GM12878 (cell line): ENCODE measurements at regions not wholly inside any gene's neighbourhood (a gene's known extent, or its start where the extent isn't known, plus 50 kb on each side); places are given as distances from the start of the nearest gene placed in this dataset.

Source experiments
- ATAC-seq: fragments of 200-7000 bp; cut with Tn5 transposase; 3 replicates; pipeline ENCODE4 v1.9.1; 2020; ENCODE audit warnings: mild to moderate bottlenecking, moderate library complexity
- BruUV-seq: library from RNA; stranded (reverse); fragments of 400-500 nt; replicated peaks from 2 replicates; lab custom pipeline; 2021; lab: Mats Ljungman, UMichigan
- CTCF ChIA-PET: fragments of 300-600 bp; sonication (Branson Sonifier 250); formaldehyde crosslinking; extraction: SDS; loops from one replicate; lab custom pipeline; 2021; ENCODE audit warnings: inconsistent platforms; lab: Yijun Ruan, JAX
- POLR2A ChIA-PET: fragments of 350-600 bp; formaldehyde crosslinking; extraction: SDS; loops from one replicate; lab custom pipeline; 2021; ENCODE audit warnings: inconsistent platforms; lab: Charles Lee
- RAD21 ChIA-PET: fragments of 300-600 bp; sonication (Branson Sonifier 250); formaldehyde crosslinking; loops from one replicate; lab custom pipeline; 2023; ENCODE audit warnings: antibody characterized with exemption; ENCODE audit not compliant: unreplicated experiment; lab: Charles Lee
- SMC1A ChIA-PET: fragments of 300-600 bp; sonication (Branson Sonifier 250); formaldehyde crosslinking; loops from one replicate; lab custom pipeline; 2023; ENCODE audit not compliant: unreplicated experiment, uncharacterized antibody; lab: Charles Lee
- DNase-seq: peaks from one replicate; pipeline ENCODE4 v3.0.0-alpha.2; 2011; ENCODE audit warnings: low read depth, low spot score
- FAIRE-seq: peaks from 3 replicates; lab custom pipeline; 2011; peaks lifted over from hg19 to GRCh38; lab: Jason Lieb, UNC
- H2AFZ ChIP-seq: 2 replicates; pipeline ENCODE4 v1.6.0; 2011; ENCODE audit warnings: low read depth, low read length, control low read depth; ENCODE audit not compliant: control insufficient read depth
- H3K27ac ChIP-seq: 2 replicates; pipeline ENCODE4 v1.5.1; 2011; ENCODE audit warnings: control low read depth; ENCODE audit not compliant: control insufficient read depth, insufficient read depth
- H3K27me3 ChIP-seq, 2 experiments: replicated peaks in 1 of 2; 2 replicates each; pipeline versions ENCODE4 v1.6.0 to v1.6.1; 2011; ENCODE audit warnings: low read length in 1 of 2; ENCODE audit not compliant: control insufficient read depth in 2 of 2, insufficient read depth in 2 of 2
- H3K36me3 ChIP-seq, 2 experiments: 2 replicates each; pipeline ENCODE4 v1.5.1; 2011; ENCODE audit warnings: low read length in 1 of 2; ENCODE audit not compliant: control insufficient read depth in 2 of 2, insufficient read depth in 2 of 2
- H3K4me1 ChIP-seq: 2 replicates; pipeline ENCODE4 v1.6.1; 2011; ENCODE audit warnings: mild to moderate bottlenecking, low read length, moderate library complexity, mixed read lengths; ENCODE audit not compliant: control insufficient read depth, insufficient read depth
- H3K4me2 ChIP-seq: 2 replicates; pipeline ENCODE4 v1.6.0; 2011; ENCODE audit warnings: control low read depth; ENCODE audit not compliant: control insufficient read depth, insufficient read depth
- H3K4me3 ChIP-seq: fragments of 200-600 bp; sonication (generic); 2 replicates; pipeline ENCODE4 v1.5.1; 2016
- H3K79me2 ChIP-seq: 2 replicates; pipeline ENCODE4 v1.6.0; 2011; ENCODE audit warnings: low read length; ENCODE audit not compliant: control insufficient read depth, insufficient read depth
- H3K9ac ChIP-seq: 2 replicates; pipeline ENCODE4 v1.8.0; 2011; ENCODE audit warnings: low read length, control low read depth, mixed read lengths; ENCODE audit not compliant: control insufficient read depth, insufficient read depth
- H3K9me3 ChIP-seq: replicated peaks from 3 replicates; pipeline ENCODE4 v1.5.1; 2011; ENCODE audit warnings: mild to moderate bottlenecking, low read length; ENCODE audit not compliant: control insufficient read depth, insufficient read depth
- H4K20me1 ChIP-seq: 2 replicates; pipeline ENCODE4 v1.6.0; 2011; ENCODE audit not compliant: control insufficient read depth, insufficient read depth
- CREM ChIP-seq: IDR thresholded peaks from 2 replicates; pipeline ENCODE4 v1.6.1; 2014; ENCODE audit warnings: antibody characterized with exemption, low read depth
- CTCF ChIP-seq, 3 experiments: IDR thresholded peaks in 2 of 3; conservative IDR thresholded peaks in 1 of 3; 2 replicates each; pipeline ENCODE4 v1.5.1; 2011; ENCODE audit warnings: low read depth in 3 of 3, low read length in 3 of 3, mild to moderate bottlenecking in 3 of 3, control low read depth in 2 of 3, moderate library complexity in 2 of 3, inconsistent platforms in 1 of 3, mixed read lengths in 1 of 3; ENCODE audit not compliant: control insufficient read depth in 2 of 3, insufficient read depth in 1 of 3; ENCODE audit errors: extremely low read depth in 1 of 3
- CUX1 ChIP-seq: IDR thresholded peaks from 2 replicates; pipeline ENCODE4 v1.6.1; 2012; ENCODE audit warnings: improper control_type of control experiment, low read depth, low read length; ENCODE audit not compliant: insufficient replicate concordance
- GABPA ChIP-seq: IDR thresholded peaks from 2 replicates; pipeline ENCODE4 v1.6.1; 2014; ENCODE audit warnings: antibody characterized with exemption, low read depth, mild to moderate bottlenecking, inconsistent platforms
- LARP7 ChIP-seq: fragments of 450-650 bp; IDR thresholded peaks from 2 replicates; pipeline ENCODE4 v1.6.1; 2017; ENCODE audit warnings: mild to moderate bottlenecking
- MEF2B ChIP-seq: fragments of 450-650 bp; IDR thresholded peaks from 2 replicates; pipeline ENCODE4 v1.6.1; 2018; ENCODE audit warnings: mild to moderate bottlenecking, moderate library complexity; ENCODE audit not compliant: partially characterized antibody, poor library complexity, severe bottlenecking
- PBX3 ChIP-seq: IDR thresholded peaks from 2 replicates; pipeline ENCODE4 v1.6.1; 2011; ENCODE audit warnings: mild to moderate bottlenecking, low read depth, low read length, moderate library complexity; ENCODE audit not compliant: insufficient replicate concordance
- SUZ12 ChIP-seq: fragments of 200-600 bp; sonication (generic); IDR thresholded peaks from one replicate; pipeline ENCODE4 v1.6.1; 2018; ENCODE audit warnings: antibody characterized with exemption, mild to moderate bottlenecking; ENCODE audit not compliant: unreplicated experiment
- ZSCAN29 ChIP-seq: fragments of 450-650 bp; IDR thresholded peaks from 2 replicates; pipeline ENCODE4 v1.6.1; 2017; ENCODE audit warnings: mild to moderate bottlenecking, moderate library complexity
- WGBS: methylation state at CpG from one replicate; pipeline ENCODE4 v1.1.6; 2016; ENCODE audit warnings: low lambda C conversion rate; ENCODE audit not compliant: insufficient replicate concordance, insufficient coverage; ENCODE audit errors: missing lambda C conversion rate; 5-methylcytosine and 5-hydroxymethylcytosine counted together
- in situ Hi-C: fragments of 300-500 bp; cut with MboI; formaldehyde crosslinking; loops from 9 replicates; pipeline ENCODE4 v1.14.3; 2018; ENCODE audit warnings: mixed read lengths
- intact Hi-C: fragments of 100-400 bp; cut with micrococcal nuclease; formaldehyde crosslinking; loops from one replicate; pipeline ENCODE4 v1.14.2; 2022; ENCODE audit not compliant: unreplicated experiment
- TF ChIP-seq, protein P1 (sequence below): fragments of 450-650 bp; IDR thresholded peaks from 2 replicates; pipeline ENCODE4 v1.6.1; 2017; ENCODE audit warnings: low read depth, mild to moderate bottlenecking, moderate library complexity
- TF ChIP-seq, protein P2 (sequence below): fragments of 450-650 bp; IDR thresholded peaks from 2 replicates; pipeline ENCODE4 v1.6.1; 2017; ENCODE audit warnings: mild to moderate bottlenecking, low read depth, inconsistent platforms; ENCODE audit not compliant: poor library complexity, severe bottlenecking

GRCh38 chr3:10725846-10726245 lies 90.2 kb upstream of the SLC6A11 start:
- no TSS peak for BruUV-seq
- CTCF ChIA-PET = no interaction called here
- no peak for TF ChIP-seq CUX1
- TF ChIP-seq GABPA = no peak
- TF ChIP-seq CTCF (IDR thresholded peaks at IDR 0.05 in 2 of 3, conservative IDR thresholded peaks at IDR 0.05 in 1 of 3; ENCODE audit: control insufficient read depth in 2 of 3, extremely low read depth in 1 of 3, insufficient read depth in 1 of 3, low read depth in 3 of 3, low read length in 3 of 3) = no peak
- TF ChIP-seq, protein P1, sequence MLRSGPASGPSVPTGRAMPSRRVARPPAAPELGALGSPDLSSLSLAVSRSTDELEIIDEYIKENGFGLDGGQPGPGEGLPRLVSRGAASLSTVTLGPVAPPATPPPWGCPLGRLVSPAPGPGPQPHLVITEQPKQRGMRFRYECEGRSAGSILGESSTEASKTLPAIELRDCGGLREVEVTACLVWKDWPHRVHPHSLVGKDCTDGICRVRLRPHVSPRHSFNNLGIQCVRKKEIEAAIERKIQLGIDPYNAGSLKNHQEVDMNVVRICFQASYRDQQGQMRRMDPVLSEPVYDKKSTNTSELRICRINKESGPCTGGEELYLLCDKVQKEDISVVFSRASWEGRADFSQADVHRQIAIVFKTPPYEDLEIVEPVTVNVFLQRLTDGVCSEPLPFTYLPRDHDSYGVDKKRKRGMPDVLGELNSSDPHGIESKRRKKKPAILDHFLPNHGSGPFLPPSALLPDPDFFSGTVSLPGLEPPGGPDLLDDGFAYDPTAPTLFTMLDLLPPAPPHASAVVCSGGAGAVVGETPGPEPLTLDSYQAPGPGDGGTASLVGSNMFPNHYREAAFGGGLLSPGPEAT = no peak
- TF ChIP-seq SUZ12 = no peak
- no peak for TF ChIP-seq MEF2B
- TF ChIP-seq, protein P2, sequence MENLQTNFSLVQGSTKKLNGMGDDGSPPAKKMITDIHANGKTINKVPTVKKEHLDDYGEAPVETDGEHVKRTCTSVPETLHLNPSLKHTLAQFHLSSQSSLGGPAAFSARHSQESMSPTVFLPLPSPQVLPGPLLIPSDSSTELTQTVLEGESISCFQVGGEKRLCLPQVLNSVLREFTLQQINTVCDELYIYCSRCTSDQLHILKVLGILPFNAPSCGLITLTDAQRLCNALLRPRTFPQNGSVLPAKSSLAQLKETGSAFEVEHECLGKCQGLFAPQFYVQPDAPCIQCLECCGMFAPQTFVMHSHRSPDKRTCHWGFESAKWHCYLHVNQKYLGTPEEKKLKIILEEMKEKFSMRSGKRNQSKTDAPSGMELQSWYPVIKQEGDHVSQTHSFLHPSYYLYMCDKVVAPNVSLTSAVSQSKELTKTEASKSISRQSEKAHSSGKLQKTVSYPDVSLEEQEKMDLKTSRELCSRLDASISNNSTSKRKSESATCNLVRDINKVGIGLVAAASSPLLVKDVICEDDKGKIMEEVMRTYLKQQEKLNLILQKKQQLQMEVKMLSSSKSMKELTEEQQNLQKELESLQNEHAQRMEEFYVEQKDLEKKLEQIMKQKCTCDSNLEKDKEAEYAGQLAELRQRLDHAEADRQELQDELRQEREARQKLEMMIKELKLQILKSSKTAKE = no peak
- TF ChIP-seq ZSCAN29 = no peak
- TF ChIP-seq CREM = no peak
- TF ChIP-seq PBX3 = no peak
- TF ChIP-seq LARP7 = no peak

More at GRCh38 chr3:10725846-10726245, 90.2 kb upstream of the SLC6A11 start:
- ChIA-PET RAD21 (no interaction called here), POLR2A (no interaction called here), SMC1A (no interaction called here)
- intact Hi-C loops (no loop called here), in situ Hi-C loops (no loop called here)
- Histone ChIP-seq H3K27me3 (no peaks in the 10 kb centered on the region; a peak in 1 of 4 replicates), H3K27ac (no peak overlapping the region), H3K4me3 (no peak overlapping the region), H3K4me2 (no peak overlapping the region), H4K20me1 (no peaks in the 10 kb centered on the region), H3K9me3 (no peaks in the 10 kb centered on the region), H3K79me2 (no peaks in the 10 kb centered on the region), H3K4me1 (no peaks in the 10 kb centered on the region), H2AFZ (no peak overlapping the region), H3K9ac (no peak overlapping the region), H3K36me3 (no peaks in the 10 kb centered on the region)
- 8% methylated on average over 5 of the region's 5 CpGs for WGBS
- DNase-seq (no peak), ATAC-seq (no peak), FAIRE-seq (no peak)
